GM18505 (cell line): ENCODE measurements at regions not wholly inside any gene's neighbourhood (a gene's known extent, or its start where the extent isn't known, plus 50 kb on each side); places are given as distances from the start of the nearest gene placed in this dataset.
"Not testable (repeated sequence)": the region's sequence is repeated elsewhere in the genome, so short reads cannot be mapped to it uniquely, and the experiment has no call there.

Experiments used
- ATAC-seq: cut with Tn5 transposase; IDR thresholded peaks from one replicate; pipeline ENCODE4 v1.9.1; 2021; ENCODE audit not compliant: unreplicated experiment
- POLR2A ChIP-seq: IDR thresholded peaks from 4 replicates; pipeline ENCODE4 v1.6.1; 2011; ENCODE audit warnings: borderline replicate concordance; ENCODE audit not compliant: insufficient read depth, insufficient read length; ENCODE audit errors: extremely low read depth

DNA sequence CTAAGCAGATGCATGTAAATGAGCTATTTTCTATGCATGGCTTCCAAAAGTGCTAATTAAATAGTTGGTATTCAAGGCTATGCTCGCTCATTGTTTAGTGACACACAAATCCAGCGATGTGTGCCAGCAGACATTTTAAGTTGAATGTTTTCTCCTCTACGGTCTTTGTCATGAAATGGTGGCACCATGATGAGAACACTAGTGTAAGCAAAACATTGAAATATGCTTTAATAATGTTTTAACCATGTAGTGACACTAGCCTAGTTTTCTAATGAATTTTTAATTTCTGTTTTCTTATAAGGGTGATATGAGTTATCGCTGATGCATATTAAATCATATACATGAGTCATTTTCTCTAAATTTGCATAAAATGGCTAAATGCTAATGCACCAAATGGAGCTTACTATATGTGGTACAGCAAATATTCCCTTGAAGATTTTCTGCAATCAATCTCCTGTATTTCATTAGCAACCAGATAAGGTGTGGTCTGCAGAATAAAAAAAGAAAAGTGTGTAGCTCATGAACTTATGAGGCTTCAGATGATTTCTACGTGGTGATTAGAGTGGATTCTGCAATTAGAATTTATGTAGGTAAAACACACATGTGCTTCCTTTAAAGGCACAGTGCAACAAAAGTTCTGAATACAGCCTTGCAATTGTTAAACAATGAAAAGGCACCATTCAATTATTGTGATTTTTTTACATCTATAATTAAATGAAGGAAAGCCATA lies 226.6 kb downstream of the MEF2C start:
- no peak for ATAC-seq
- no peak for TF ChIP-seq POLR2A

DNA sequence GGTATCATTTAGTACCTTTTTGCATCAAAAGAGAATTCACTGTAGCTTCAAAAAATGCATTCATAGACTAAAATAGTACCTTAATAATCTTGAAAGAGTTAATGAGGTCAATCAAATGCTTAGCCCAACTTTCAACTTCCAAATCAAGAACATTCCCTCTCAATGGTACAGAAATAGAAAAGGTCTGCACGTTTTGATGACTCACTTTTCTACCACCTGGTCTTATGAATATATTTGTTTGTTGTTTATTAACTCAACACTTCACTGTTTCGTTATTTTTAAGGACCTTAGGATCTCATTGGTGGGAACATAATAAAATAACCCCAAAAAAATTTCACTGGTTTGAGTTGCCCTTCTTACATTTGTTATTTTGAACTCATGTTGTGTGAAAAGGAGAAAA lies 229.5 kb downstream of the MEF2C start:
- no peak for TF ChIP-seq POLR2A
- no peak for ATAC-seq

DNA sequence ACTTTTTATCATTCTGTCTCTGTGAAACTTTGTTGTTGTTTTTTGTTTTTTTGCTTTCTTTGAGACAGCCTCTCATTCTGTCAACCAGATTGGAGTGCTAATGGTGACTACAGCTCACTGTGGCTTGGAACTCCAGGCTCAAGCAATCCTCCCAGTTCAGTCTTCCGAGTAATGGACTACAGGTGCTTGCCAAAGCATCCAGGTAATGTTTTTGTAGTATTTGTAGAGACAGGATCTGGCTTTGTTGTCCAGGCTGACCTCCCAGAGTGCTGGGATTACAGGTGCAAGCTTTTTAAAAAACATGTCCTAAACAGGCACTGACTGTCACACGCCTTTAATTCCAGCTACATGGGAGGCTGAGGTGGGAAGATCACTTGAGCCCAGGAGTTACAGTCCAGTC lies 235.1 kb downstream of the MEF2C start:
- ATAC-seq = no peak
- TF ChIP-seq POLR2A = no peak

DNA sequence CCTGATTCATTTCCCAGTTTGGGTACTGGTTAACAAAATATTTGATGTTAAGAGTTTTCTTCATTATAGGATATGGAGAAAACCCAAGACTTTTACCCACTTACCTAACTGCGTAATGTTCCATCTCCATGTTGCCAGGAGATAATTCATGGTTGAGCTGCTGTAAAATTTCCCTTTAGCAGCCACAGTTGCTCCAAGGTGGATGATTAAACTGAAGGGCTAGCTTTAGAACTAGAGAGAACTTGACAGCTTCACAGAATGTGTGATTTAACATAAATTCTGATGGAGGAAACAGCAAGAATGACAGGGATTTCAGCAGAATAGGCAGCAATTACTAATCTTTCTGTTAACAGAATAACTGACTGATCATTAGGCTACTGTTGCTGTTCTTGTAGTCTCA lies 236.1 kb downstream of the MEF2C start:
- TF ChIP-seq POLR2A = no peak
- no peak for ATAC-seq

DNA sequence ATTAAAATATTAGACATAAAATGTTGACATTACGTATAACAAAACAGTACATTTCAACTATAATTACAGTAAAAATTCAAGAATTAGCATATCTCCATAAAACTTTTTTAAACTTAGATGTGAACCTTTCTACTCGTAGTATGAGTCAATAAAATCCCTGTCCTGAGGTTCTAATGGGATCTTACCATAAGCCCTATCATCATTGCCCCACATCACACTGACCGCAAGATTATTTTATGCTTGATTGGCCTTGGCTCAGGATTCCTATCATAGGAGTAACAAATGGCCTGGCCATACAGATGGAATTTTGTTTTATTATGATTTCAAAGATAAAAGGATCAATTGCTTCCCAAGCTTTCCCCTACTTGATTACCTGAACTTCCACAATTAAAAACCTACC lies 238.3 kb downstream of the MEF2C start:
- no peak for ATAC-seq

DNA sequence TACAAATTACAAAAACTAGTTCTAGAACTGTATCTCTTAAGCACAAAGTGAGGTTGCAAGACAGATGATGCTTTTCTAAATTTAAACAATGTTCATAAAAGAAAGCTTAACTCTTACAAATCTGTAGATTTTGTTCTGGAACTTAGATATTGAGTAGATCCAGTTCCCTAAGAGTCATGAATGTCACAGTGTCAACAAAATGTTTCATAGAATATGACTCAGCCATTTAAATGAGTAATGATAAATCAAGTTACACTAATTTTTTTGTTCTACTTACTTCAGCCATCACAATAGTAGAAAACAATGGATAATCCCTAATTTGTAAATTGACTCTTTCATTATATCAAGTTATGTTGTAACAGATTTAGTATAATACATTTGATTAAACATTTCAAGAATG lies 239.7 kb downstream of the MEF2C start:
- ATAC-seq = no peak

More for the DNA sequence above, 238.3 kb downstream of the MEF2C start:
- TF ChIP-seq POLR2A = no peak

DNA sequence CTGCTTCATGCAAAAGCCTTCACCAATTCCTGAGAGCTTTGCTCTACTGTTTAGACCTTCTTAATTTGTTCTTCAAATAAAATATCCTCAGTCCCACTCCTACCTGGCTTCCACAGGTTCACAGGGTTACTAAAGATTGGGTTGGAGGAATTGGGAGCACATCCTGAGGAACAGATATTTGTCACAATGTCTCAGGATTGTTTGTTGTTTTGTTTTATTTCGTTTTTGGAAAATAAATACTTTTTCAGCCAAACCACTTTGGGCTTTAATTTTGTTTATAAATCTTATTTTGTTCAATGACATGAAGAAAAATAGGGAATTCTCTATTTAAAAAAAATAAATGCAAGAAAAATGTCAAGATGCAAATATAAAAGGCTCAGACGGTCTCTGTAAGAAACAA lies 249.0 kb downstream of the MEF2C start:
- TF ChIP-seq POLR2A = no peak
- no peak for ATAC-seq

More for the DNA sequence above, 239.7 kb downstream of the MEF2C start:
- no peak for TF ChIP-seq POLR2A

DNA sequence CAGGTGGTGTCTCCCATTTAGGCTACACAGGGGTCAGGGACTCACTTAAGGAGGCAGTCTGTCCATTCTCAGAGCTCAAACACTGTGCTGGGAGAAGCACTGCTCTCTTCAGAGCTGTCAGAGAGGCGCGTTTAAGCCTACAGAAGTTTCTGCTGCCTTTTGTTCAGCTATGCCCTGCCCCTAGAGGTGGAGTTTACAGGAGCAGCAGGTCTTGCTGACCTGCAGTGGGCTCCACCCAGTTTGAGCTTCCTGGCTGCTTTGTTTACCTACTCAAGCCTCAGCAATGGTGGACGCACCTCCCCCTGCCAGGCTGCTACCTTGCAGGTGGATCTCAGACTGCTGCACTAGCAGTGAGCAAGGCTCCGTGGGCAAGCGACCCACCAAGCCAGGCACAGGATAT lies 260.1 kb downstream of the MEF2C start:
- not testable (repeated sequence) for ATAC-seq

DNA sequence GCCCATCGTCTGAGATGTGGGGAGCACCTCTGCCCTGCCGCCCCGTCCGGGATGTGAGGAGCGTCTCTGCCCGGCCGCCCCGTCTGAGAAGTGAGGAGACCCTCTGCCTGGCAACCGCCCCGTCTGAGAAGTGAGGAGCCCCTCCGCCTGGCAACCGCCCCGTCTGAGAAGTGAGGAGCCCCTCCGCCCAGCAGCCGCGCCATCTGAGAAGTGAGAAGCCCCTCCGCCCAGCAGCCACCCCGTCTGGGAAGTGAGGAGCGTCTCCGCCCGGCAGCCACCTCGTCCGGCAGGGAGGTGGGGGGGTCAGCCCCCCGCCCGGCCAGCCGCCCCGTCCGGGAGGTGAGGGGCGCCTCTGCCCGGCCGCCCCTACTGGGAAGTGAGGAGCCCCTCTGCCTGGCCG lies 267.2 kb downstream of the MEF2C start:
- ATAC-seq = not testable (repeated sequence)

DNA sequence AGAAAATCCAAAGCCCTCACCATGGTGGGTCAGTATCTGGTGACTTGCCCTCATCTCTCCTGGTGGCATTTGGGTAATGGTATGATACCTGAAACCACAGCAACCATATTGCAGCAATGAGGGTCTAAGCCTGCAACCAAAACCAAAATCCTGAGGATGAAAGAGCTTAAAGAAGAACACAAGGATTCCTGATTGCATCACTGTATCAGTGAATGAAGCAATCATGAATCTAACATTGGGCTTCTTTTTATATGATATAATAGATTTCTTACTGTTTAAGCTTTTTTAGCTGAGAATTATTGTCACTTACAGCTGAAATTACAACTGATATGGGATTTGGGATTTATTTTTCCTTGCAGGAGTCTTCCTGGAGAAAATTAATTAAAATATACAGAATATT lies 269.9 kb downstream of the MEF2C start:
- ATAC-seq = no peak
- TF ChIP-seq POLR2A = no peak

DNA sequence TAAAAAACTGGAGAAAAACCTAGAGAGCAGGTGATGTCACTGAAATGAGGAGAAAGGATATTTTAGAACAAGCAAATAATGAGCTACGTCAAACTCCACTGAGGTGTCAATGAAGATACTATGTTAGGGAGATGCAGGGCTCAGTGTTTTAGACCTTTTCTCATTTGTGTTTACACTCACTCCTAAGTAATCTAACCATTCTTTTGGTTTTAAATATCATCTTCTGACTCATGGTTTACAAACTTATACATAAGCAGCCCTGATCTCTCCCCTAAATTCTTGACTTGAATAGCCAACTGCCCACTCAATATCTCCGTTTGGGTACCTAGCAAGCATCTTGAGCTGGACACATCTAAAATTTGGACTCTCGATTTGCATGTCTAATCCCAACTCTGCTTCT lies 272.4 kb downstream of the MEF2C start:
- ATAC-seq = no peak
- TF ChIP-seq POLR2A = no peak

DNA sequence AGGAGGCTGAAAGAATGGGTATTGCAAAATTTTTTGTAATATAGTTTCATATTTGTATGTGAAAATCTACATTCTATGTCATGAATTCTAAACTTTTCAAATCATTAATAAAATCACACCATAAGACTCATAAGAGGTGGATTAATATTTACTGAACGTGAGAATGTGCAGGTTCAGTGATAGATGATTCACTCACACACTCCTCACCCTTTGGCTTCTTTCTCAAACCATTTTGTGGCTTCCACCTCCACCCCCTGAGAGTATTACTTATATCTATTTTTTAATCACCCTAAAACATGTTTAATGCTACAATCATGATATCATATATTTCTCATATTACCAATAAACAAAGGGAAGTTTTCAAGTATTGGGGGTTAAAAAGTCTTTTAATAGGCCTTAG lies 275.5 kb downstream of the MEF2C start:
- no peak for ATAC-seq

DNA sequence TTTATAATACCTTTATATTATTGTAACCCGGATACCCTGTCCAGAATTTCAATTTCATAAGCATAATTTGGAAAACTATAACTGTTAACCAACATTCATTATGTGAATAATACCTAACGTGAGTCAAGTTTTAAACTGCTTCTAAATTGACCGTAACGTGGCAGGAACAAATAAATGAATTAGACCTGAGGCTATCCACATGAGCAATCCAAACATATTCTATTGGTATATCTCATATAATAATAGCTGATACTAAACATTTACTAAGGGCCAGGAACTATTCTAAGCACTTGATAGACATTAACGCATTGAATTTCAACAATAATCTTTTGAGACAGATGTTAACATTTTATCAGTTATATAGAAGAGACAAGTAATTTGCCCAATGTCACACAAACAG lies 276.4 kb downstream of the MEF2C start:
- TF ChIP-seq POLR2A = no peak
- no peak for ATAC-seq

More for the DNA sequence above, 275.5 kb downstream of the MEF2C start:
- no peak for TF ChIP-seq POLR2A

DNA sequence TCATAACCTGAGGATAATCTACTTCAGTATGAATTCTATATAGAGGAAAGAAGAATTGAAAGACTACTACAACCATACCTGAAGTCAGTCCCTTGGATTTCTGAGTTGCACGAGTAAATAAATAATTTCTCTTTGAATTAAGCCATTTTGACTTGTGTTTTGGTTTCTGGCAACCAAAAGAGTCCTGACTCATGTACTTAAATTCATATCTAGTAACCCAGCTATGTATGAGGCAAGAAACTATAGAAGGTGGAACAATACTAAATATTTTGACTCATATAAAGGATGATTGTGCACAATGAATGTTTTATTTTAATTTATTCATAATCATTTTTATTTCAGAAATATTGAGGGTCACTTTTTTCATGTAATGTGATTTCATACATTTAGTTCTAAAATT lies 276.8 kb downstream of the MEF2C start:
- no peak for ATAC-seq
- no peak for TF ChIP-seq POLR2A

DNA sequence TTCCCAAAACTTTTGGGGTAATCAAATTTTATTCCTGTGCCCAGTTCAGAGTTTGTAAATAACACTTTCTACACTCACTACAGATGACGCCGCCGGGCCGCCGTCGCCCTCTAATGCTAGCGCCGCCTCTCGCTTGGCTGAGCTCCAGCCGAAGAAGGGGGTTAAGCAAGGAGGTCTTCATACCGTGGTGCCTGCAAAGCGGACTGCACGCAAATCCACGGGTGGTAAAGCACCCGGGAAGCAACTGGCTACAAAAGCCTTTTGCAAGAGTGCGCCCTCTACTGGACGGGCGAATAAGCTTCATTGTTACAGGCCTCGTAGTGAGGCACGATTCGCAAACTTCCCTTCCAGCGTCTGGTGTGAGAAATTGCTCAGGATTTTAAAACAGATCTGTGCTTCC lies 280.4 kb downstream of the MEF2C start:
- no peak for TF ChIP-seq POLR2A
- no peak for ATAC-seq
